ENCODE measurements at regions not wholly inside any gene's neighbourhood (a gene's known extent, or its start where the extent isn't known, plus 50 kb on each side); places are given as distances from the start of the nearest gene placed in this dataset.

- H3K4me1 ChIP-seq (ENCODE audit: control insufficient read depth in 1 of 2, low read depth in 2 of 2), result peaks cover 12 to 41% of the 10 kb centered on the region in 2 donors
- TF ChIP-seq, protein P1, sequence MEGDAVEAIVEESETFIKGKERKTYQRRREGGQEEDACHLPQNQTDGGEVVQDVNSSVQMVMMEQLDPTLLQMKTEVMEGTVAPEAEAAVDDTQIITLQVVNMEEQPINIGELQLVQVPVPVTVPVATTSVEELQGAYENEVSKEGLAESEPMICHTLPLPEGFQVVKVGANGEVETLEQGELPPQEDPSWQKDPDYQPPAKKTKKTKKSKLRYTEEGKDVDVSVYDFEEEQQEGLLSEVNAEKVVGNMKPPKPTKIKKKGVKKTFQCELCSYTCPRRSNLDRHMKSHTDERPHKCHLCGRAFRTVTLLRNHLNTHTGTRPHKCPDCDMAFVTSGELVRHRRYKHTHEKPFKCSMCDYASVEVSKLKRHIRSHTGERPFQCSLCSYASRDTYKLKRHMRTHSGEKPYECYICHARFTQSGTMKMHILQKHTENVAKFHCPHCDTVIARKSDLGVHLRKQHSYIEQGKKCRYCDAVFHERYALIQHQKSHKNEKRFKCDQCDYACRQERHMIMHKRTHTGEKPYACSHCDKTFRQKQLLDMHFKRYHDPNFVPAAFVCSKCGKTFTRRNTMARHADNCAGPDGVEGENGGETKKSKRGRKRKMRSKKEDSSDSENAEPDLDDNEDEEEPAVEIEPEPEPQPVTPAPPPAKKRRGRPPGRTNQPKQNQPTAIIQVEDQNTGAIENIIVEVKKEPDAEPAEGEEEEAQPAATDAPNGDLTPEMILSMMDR (IDR thresholded peaks at IDR 0.05), result no peak
- no peaks in the 10 kb centered on the region for H3K36me3 ChIP-seq
- no peak overlapping the region for H3K4me3 ChIP-seq
- H3K27ac ChIP-seq, result no peak overlapping the region
- ATAC-seq (ENCODE audit: insufficient number of reproducible peaks, low FRiP score, low read depth), result no peak
- H3K27me3 ChIP-seq (replicated peaks; ENCODE audit: insufficient read depth), result no peaks in the 10 kb centered on the region
- DNase-seq (ENCODE audit: low spot score), result no peak
- H3K9me3 ChIP-seq, result no peaks in the 10 kb centered on the region
These were observed 62.2 kb upstream of the RGMA start for GRCh38 chr15:93150910-93151881.

GRCh38 chr15:93146601-93147000, 57.6 kb upstream of the RGMA start:
- Histone ChIP-seq H3K27me3 (replicated peaks; ENCODE audit: insufficient read depth) (no peaks in the 10 kb centered on the region), H3K36me3 (no peaks in the 10 kb centered on the region), H3K4me1 (ENCODE audit: control insufficient read depth in 1 of 2, low read depth in 2 of 2) (peaks cover 15 to 39% of the 10 kb centered on the region in 2 donors), H3K27ac (no peak overlapping the region), H3K9me3 (no peaks in the 10 kb centered on the region), H3K4me3 (no peak overlapping the region)
- no peak for ATAC-seq (ENCODE audit: insufficient number of reproducible peaks, low FRiP score, low read depth)
- TF ChIP-seq, protein P1 (IDR thresholded peaks at IDR 0.05), result no peak
- no peak for DNase-seq (ENCODE audit: low spot score)

GRCh38 chr15:93146196-93146595, 57.2 kb upstream of the RGMA start:
- Histone ChIP-seq H3K9me3 (no peaks in the 10 kb centered on the region), H3K4me3 (no peak overlapping the region), H3K36me3 (no peaks in the 10 kb centered on the region), H3K27ac (no peak overlapping the region), H3K4me1 (ENCODE audit: control insufficient read depth in 1 of 2, low read depth in 2 of 2) (peaks cover 15 to 39% of the 10 kb centered on the region in 2 donors), H3K27me3 (replicated peaks; ENCODE audit: insufficient read depth) (no peaks in the 10 kb centered on the region)
- DNase-seq (ENCODE audit: low spot score) (peak; percentile 6), ATAC-seq (ENCODE audit: insufficient number of reproducible peaks, low FRiP score, low read depth) (no peak)
- TF ChIP-seq, protein P1 (IDR thresholded peaks at IDR 0.05), result no peak

- no peak for ATAC-seq (ENCODE audit: insufficient number of reproducible peaks, low FRiP score, low read depth)
These were observed 55.6 kb upstream of the RGMA start for GRCh38 chr15:93144463-93145236.

More at GRCh38 chr15:93144463-93145236, 55.6 kb upstream of the RGMA start:
- H3K9me3 ChIP-seq, result no peaks in the 10 kb centered on the region
- peaks cover 13 to 34% of the 10 kb centered on the region in 2 donors for H3K4me1 ChIP-seq (ENCODE audit: control insufficient read depth in 1 of 2, low read depth in 2 of 2)
- H3K4me3 ChIP-seq, result no peak overlapping the region
- peak overlapping the region in 1 of 2 donors; percentile 35 for H3K27ac ChIP-seq
- H3K36me3 ChIP-seq, result no peaks in the 10 kb centered on the region
- DNase-seq (ENCODE audit: low spot score), result no peak
- TF ChIP-seq, protein P1 (IDR thresholded peaks at IDR 0.05), result no peak
- H3K27me3 ChIP-seq (replicated peaks; ENCODE audit: insufficient read depth), result no peaks in the 10 kb centered on the region
